ENCODE measurements at regions not wholly inside any gene's neighbourhood (a gene's known extent, or its start where the extent isn't known, plus 50 kb on each side); places are given as distances from the start of the nearest gene placed in this dataset.
"Not testable (repeated sequence)": the region's sequence is repeated elsewhere in the genome, so short reads cannot be mapped to it uniquely, and the experiment has no call there.

GRCh38 chrX:42442745-42443144, 335.2 kb downstream of the PPP1R2C start:
- DNase-seq (ENCODE audit: low read depth) = no peak

- DNase-seq (ENCODE audit: low read depth) = no peak
Observed at GRCh38 chrX:42437211-42437610, 340.8 kb downstream of the PPP1R2C start.

GRCh38 chrX:42434458-42435166, 343.4 kb downstream of the PPP1R2C start:
- no peak for DNase-seq (ENCODE audit: low read depth)

- DNase-seq (ENCODE audit: low read depth) = no peak
Observed at GRCh38 chrX:42432552-42432951, 345.4 kb downstream of the PPP1R2C start.

- DNase-seq (ENCODE audit: low read depth) = no peak
Observed at GRCh38 chrX:42422961-42423360, 355.0 kb downstream of the PPP1R2C start.

- DNase-seq (ENCODE audit: low read depth) = no peak
Observed at GRCh38 chrX:42420426-42420825, 357.5 kb downstream of the PPP1R2C start.

- DNase-seq (ENCODE audit: low read depth) = no peak
Observed at GRCh38 chrX:42415636-42416035, 362.3 kb downstream of the PPP1R2C start.

GRCh38 chrX:42414057-42414456, 363.9 kb downstream of the PPP1R2C start:
- no peak for DNase-seq (ENCODE audit: low read depth)

GRCh38 chrX:42399632-42400024, 378.3 kb downstream of the PPP1R2C start:
- no peak for DNase-seq (ENCODE audit: low read depth)

- no peak for DNase-seq (ENCODE audit: low read depth)
Observed at GRCh38 chrX:42398967-42399631, 378.9 kb downstream of the PPP1R2C start.

- DNase-seq (ENCODE audit: low read depth) = no peak
Observed at GRCh38 chrX:42396136-42396535, 381.8 kb downstream of the PPP1R2C start.

GRCh38 chrX:42392846-42393245, 385.1 kb downstream of the PPP1R2C start:
- DNase-seq (ENCODE audit: low read depth) = no peak

GRCh38 chrX:42386681-42387080, 391.3 kb downstream of the PPP1R2C start:
- no peak for DNase-seq (ENCODE audit: low read depth)

GRCh38 chrX:42385730-42386129, 392.2 kb downstream of the PPP1R2C start:
- DNase-seq (ENCODE audit: low read depth) = no peak

- DNase-seq (ENCODE audit: low read depth) = no peak
Observed at GRCh38 chrX:42384956-42385355, 393.0 kb downstream of the PPP1R2C start.

- DNase-seq (ENCODE audit: low read depth) = no peak
Observed at GRCh38 chrX:42378857-42379256, 399.1 kb downstream of the PPP1R2C start.

GRCh38 chrX:42375086-42375485, 402.9 kb downstream of the PPP1R2C start:
- DNase-seq (ENCODE audit: low read depth) = no peak

GRCh38 chrX:42366181-42366580, 411.8 kb downstream of the PPP1R2C start:
- DNase-seq (ENCODE audit: low read depth) = no peak

GRCh38 chrX:42362219-42362618, 415.7 kb downstream of the PPP1R2C start:
- no peak for DNase-seq (ENCODE audit: low read depth)

- not testable (repeated sequence) for DNase-seq (ENCODE audit: low read depth)
Observed at GRCh38 chrX:42342981-42343380, 419.6 kb upstream of the CASK start.

Data from non-pigmented ciliary epithelial cell (primary cell).